AG04450 (cell line): ENCODE measurements at regions not wholly inside any gene's neighbourhood (a gene's known extent, or its start where the extent isn't known, plus 50 kb on each side); places are given as distances from the start of the nearest gene placed in this dataset.

ENCODE experiments used
- CTCF ChIA-PET: fragments of 300-600, 350-600 bp; formaldehyde crosslinking; extraction: SDS; loops from one replicate; lab custom pipeline; 2022; ENCODE audit warnings: antibody characterized with exemption, inconsistent platforms; lab: Charles Lee
- POLR2A ChIA-PET: fragments of 350-600 bp; formaldehyde crosslinking; extraction: SDS; loops from one replicate; lab custom pipeline; 2021; ENCODE audit warnings: antibody characterized with exemption, inconsistent platforms; lab: Yijun Ruan, JAX
- DNase-seq: peaks from one replicate; pipeline ENCODE4 v3.0.0-alpha.2; 2011; ENCODE audit warnings: low read depth, low spot score
- H3K27ac ChIP-seq: one replicate; pipeline ENCODE4 v1.5.1; 2012; ENCODE audit warnings: low read depth, low read length, control low read depth
- H3K27me3 ChIP-seq: one replicate; pipeline ENCODE4 v1.6.0; 2012; ENCODE audit warnings: low read length; ENCODE audit not compliant: control insufficient read depth, insufficient read depth
- H3K4me3 ChIP-seq: 2 replicates; pipeline ENCODE4 v1.5.1; 2011; ENCODE audit warnings: mild to moderate bottlenecking, low read depth, low read length, control low read depth
- H3K9me3 ChIP-seq: 2 replicates; pipeline ENCODE4 v1.5.1; 2012; ENCODE audit warnings: low read length; ENCODE audit not compliant: control insufficient read depth, insufficient read depth
- TF ChIP-seq, protein P1 (sequence below): IDR thresholded peaks from 2 replicates; pipeline ENCODE4 v1.5.1; 2011; ENCODE audit warnings: low read depth, low read length, control low read depth, inconsistent platforms

DNA sequence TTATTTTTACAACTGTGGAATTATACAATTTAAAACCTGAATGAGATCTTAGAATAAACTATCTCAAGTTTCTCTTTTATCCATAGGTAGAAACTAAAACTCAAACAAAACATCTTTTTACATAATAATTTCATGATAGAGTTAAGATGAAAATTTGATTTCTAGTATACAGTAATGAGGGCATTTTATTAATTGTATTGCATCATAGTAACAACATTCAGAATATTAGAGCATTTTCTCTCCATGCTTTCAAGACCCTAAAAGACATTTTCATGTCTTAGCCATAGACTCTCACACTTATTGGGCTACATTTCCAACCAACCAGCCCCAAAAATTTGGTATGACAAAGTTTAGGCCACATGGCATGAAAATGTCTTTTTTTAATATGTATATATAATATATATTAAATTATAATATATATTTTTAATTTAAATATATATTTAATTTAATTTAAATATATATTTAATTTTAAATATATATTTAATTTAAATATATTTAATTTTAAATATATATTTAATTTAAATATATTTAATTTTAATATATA, 195.7 kb upstream of the STEAP1 start:
- TF ChIP-seq, protein P1, sequence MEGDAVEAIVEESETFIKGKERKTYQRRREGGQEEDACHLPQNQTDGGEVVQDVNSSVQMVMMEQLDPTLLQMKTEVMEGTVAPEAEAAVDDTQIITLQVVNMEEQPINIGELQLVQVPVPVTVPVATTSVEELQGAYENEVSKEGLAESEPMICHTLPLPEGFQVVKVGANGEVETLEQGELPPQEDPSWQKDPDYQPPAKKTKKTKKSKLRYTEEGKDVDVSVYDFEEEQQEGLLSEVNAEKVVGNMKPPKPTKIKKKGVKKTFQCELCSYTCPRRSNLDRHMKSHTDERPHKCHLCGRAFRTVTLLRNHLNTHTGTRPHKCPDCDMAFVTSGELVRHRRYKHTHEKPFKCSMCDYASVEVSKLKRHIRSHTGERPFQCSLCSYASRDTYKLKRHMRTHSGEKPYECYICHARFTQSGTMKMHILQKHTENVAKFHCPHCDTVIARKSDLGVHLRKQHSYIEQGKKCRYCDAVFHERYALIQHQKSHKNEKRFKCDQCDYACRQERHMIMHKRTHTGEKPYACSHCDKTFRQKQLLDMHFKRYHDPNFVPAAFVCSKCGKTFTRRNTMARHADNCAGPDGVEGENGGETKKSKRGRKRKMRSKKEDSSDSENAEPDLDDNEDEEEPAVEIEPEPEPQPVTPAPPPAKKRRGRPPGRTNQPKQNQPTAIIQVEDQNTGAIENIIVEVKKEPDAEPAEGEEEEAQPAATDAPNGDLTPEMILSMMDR, result no peak
- no peak overlapping the region for H3K27ac ChIP-seq
- no peak overlapping the region for H3K4me3 ChIP-seq
- H3K9me3 ChIP-seq, result no peaks in the 10 kb centered on the region
- DNase-seq, result no peak
- ChIA-PET CTCF (no interaction called here), POLR2A (no interaction called here)
- no peaks in the 10 kb centered on the region for H3K27me3 ChIP-seq

DNA sequence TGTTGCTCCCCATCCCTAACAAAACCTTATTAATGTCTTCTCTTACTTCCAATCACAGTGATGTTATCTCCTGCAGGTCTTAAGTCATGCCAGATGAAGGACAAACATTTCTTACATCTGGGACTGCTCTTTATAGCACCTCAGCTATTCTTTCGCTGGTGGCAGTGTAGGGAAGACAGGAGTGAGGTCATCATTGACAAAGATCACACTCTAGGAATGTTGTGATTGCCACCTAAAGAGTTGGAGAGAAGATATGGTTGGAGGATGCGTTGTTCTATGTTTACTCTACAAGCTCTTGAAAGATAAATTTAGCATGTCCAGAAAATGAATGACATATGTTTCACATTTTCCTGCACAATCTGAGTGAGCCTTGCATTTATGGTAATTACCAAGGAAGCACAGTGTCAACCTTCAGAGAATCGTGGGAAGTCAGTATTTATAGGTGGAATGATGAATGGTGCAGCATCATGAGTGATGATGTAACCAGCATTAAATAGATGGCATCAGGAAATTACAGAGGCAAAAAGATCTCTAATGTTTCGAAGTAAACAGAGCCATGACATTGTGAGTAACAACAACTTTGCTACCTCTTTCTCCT, 188.1 kb upstream of the STEAP1 start:
- no peak for DNase-seq
- ChIA-PET CTCF (no interaction called here), POLR2A (no interaction called here)
- no peaks in the 10 kb centered on the region for H3K9me3 ChIP-seq
- no peak overlapping the region for H3K27ac ChIP-seq
- no peaks in the 10 kb centered on the region for H3K27me3 ChIP-seq
- TF ChIP-seq, protein P1, result no peak
- H3K4me3 ChIP-seq, result no peak overlapping the region

DNA sequence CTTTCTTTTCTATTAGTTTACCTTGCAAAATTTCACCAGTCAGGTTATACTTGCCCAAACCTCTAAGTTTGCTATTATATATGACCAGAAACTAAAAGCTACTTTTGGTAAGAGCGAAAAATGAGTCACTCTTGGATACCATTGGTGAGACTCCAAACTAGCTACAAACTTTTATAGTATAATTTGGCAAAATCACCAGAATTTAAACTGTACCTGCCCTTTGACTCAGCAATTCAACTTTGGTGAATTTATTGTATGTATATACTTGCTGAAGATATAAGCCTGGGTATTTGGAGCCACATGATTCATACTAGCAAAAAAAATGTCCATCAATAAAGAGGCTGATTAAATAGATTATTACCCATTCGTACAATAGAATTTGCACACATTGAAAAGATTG, 178.7 kb upstream of the STEAP1 start:
- TF ChIP-seq, protein P1, result no peak
- POLR2A ChIA-PET, result no interaction called here
- Histone ChIP-seq H3K4me3 (no peak overlapping the region), H3K27ac (no peak overlapping the region), H3K27me3 (no peaks in the 10 kb centered on the region), H3K9me3 (no peaks in the 10 kb centered on the region)
- CTCF ChIA-PET, result no interaction called here
- DNase-seq, result no peak

DNA sequence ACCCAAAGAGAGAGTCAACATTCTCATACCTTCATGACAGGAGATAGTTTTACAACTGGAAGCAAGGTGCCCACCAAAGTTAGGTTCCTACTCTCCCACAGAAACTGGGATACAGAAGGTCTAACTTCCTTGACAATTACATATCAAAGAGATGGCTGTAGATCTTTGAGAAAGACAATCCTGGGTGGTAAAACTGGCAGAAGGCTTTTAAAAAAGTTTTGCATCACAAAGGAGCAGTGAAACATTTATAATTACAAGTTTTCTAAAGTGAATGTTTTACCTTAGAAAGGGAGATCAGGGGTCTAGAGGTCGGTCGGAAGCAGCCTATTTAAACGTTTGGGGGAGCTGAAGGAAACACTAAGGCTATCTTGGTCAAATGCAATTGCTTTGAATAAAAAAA, 166.6 kb upstream of the STEAP1 start:
- H3K27me3 ChIP-seq, result no peaks in the 10 kb centered on the region
- H3K9me3 ChIP-seq, result no peaks in the 10 kb centered on the region
- CTCF ChIA-PET, result no interaction called here
- TF ChIP-seq, protein P1, result no peak
- no peak overlapping the region for H3K27ac ChIP-seq
- H3K4me3 ChIP-seq, result no peak overlapping the region
- POLR2A ChIA-PET, result no interaction called here
- no peak for DNase-seq

DNA sequence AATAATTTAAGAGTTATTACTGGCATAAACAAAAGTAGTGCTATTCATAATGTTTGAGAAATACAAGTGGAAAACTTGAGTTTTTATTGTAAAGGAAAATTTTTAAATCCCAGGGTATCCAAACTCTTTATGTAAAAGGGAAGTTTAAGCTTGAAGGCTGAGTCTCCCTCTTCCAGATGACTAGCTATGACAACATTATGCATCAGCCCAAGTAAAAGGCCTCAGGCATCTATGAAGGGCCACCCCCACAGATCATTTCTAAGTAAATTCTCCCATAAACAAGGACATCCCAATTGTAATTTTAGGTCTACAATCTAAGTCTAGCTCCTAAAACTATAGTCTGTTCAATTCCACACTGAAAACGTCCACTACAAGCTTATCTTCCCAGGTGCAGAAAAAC, 166.2 kb upstream of the STEAP1 start:
- Histone ChIP-seq H3K4me3 (no peak overlapping the region), H3K27me3 (no peaks in the 10 kb centered on the region), H3K9me3 (no peaks in the 10 kb centered on the region), H3K27ac (no peak overlapping the region)
- POLR2A ChIA-PET, result no interaction called here
- no peak for DNase-seq
- CTCF ChIA-PET, result no interaction called here
- TF ChIP-seq, protein P1, result no peak
